ENCODE measurements at regions not wholly inside any gene's neighbourhood (a gene's known extent, or its start where the extent isn't known, plus 50 kb on each side); places are given as distances from the start of the nearest gene placed in this dataset.
"Not testable (repeated sequence)": the region's sequence is repeated elsewhere in the genome, so short reads cannot be mapped to it uniquely, and the experiment has no call there.

DNA sequence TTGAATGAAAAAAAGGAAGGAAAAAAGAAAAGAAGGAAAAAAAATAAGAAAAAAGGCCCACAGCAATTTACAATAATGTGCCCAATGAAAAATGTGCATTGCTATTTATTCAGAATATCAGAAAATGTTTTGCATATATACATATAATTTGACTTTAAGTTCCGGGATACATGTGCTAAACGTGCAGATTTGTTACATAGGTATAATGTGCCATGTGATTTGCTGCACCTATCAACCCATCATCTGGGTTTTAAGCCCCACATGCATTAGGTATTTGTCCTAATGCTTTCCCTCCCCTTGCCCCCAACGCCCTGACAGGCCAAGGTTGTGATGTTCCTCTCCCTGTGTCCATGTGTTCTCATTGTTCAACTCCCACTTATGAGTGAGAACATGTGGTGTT lies 738.0 kb upstream of the CDH6 start:
- not testable (repeated sequence) for DNase-seq

DNA sequence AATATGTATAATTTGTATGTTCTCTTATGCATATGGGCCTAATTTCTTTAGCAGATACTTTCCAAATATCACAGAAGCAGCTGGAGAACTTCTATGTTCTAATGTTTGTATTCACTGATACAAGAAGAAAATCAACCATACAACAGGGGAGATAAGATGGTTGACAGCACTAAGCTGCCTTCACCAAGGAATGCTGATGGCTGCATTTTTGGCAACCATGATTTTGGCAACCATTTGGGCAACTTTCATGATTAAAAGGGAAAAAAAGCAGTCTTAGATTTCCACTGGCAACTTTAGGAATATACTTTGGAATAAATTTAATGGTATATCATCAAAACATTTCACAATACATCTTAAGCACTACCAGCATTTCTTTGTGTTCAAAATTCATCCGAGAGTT lies 740.3 kb upstream of the CDH6 start:
- no peak for DNase-seq

DNA sequence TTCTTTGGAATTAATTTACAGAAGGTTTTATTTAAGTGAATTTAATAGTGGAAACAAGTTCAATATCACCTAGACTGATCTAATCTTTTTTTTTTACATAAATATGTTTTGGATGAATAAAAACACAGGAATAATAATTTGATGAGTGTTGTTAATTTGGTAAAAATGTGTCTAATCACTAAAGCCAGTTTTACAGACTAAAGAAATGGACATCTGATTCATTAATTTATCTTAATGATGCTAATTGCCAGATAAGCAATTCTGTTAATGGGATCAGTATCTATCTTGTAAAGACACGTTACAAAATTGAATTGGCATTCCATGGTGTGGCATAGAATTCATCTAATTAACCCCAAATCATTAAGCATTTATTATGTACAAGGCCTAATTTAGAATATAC lies 743.3 kb upstream of the CDH6 start:
- no peak for DNase-seq

DNA sequence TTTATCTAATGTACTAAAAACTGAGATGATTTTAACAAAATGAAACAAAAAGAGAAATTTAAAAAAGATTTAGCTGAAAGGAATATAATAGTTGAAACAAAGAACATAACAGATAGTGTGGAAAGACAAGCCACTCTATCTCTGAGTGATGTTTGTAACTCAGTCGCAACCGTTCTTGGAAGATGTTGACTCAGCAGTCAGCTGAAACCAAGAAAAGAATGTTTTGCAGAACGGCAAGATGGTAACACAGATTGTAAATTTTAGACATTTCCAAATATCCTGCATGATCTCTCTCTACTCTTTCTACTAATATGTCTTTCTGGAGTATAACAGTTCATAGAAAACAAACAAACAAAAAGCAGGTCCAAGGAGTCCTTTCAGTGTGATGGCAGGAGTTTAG lies 746.1 kb upstream of the CDH6 start:
- DNase-seq: no peak

DNA sequence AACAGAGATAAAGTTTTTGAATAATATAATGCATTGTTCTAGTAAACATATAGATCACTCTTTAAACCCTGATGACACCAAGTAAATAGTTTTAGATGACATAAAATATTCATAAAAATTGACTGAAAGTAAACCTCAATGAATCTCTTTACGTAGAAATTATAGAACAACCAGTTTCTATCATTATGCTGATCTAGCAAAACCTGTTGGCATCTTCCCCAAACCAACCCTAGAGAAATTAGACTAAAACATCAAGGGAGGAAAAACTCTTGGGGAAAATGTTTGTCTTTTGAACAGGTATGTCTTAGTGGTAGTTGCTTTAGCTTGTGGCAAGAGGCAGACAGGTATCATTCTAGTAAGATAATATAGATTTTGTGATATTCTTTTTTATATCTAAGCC lies 747.0 kb upstream of the CDH6 start:
- DNase-seq: no peak

DNA sequence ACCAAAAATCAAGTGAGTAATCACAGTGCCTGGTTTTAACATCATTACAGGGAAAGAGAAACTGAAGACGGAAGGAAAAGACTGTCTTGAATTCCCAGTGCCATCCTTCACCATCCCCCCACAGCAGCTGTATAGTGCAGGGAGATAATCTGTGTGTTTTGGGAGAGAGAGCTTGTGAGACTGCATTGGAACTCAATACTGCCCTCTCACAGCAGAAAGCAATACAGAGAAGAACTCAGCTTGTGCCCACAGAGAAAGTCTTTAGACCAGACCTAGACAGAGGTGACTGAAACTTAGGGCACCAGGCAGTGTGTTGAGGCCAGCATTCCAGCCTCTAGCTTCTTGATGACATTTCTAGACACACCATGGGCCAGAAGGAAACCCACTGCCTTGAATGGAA lies 754.7 kb upstream of the CDH6 start:
- peak; percentile 5 to 16 for DNase-seq

DNA sequence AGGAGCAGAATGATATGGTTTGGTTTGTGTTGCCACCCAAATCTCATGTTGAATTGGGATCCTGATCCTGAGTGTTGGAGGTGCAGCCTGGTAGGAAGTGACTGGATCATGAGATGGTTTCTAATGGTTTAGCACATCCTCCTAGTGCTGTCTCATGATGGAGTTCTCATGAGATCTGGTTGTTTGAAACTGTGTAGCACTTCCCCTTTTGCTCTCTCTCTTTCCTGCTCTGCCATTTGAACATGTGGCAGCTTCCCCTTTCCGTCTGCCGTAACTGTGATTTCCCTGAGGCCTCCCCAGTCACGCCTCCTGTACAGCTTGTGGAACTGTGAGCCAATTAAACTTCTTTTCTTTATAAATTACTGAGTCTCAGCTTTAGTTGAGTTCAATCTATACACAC lies 756.8 kb upstream of the CDH6 start:
- no peak for DNase-seq

DNA sequence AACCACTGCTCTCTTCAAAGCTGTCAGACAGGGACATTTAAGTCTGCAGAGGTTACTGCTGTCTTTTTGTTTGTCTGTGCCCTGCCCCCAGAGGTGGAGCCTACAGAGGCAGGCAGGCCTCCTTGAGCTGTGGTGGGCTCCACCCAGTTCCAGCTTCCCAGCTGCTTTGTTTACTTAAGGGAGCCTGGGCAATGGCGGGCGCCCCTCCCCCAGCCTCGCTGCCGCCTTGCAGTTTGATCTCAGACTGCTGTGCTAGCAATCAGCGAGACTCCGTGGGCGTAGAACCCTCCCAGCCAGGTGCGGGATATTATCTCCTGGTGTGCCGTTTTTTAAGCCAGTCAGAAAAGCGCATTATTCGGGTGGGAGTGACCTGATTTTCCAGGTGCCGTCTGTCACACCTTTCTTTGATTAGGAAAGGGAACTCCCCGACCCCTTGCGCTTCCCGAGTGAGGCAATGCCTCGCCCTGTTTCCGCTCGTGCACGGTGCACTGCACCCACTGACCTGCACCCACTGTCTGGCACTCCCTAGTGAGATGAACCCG lies 764.5 kb upstream of the CDH6 start:
- DNase-seq: not testable (repeated sequence)

DNA sequence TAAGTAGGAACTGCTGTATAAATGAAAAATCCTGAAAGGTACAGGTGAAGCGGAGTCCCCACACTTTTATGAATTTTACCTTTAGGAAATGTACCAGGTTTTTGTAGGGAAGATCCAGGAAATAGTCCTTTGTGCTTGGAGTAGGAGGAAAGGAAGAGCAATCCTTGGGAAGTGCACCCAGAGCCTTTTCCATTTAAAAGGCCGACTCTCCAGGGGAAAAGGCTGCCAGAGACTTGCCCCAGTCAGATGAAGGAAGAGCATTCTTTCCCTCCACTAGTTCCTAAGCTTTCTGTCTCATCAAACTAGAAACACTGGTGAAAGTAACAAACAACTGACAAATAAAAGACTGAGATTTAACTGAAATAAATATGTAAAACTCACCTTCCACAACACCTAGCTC lies 779.4 kb upstream of the CDH6 start:
- DNase-seq: no peak

DNA sequence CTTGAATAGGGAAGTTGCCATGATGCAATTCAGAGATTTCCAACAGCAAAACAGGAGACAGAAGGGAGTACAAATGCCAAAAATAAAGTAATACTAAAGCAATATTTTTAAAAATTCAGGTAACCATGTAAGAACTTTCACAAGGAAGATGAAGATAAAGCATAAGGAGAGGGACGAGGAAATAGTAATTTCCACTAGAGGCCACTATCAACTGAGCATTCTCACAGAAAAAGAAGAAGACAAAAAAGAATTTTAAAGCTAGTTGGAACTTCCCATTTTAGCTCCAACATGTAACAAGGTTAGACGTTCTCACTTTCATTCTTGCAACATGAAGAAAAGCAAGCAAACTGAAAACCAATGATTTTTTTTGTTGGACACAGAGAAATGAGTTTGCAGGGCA lies 779.9 kb upstream of the CDH6 start:
- DNase-seq: no peak

DNA sequence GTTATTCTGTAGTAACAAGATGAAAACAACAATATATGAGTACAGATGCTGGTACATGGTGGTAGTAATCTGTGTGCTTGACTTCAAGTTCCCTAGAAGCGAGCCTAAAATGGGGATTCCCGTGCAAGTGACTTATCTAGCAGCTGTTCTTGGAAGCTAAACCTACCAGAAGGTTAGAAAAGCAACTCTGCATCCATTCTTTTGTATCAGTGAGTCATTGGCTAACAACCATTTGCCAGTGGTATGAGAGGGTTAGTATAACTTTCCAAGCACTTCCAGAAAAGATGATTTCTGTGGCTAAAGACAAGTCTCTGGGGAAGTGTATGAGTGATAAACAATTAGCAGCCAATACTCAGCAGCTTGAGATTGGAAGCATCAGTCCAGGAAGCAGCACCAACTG lies 787.7 kb upstream of the CDH6 start:
- DNase-seq: no peak

DNA sequence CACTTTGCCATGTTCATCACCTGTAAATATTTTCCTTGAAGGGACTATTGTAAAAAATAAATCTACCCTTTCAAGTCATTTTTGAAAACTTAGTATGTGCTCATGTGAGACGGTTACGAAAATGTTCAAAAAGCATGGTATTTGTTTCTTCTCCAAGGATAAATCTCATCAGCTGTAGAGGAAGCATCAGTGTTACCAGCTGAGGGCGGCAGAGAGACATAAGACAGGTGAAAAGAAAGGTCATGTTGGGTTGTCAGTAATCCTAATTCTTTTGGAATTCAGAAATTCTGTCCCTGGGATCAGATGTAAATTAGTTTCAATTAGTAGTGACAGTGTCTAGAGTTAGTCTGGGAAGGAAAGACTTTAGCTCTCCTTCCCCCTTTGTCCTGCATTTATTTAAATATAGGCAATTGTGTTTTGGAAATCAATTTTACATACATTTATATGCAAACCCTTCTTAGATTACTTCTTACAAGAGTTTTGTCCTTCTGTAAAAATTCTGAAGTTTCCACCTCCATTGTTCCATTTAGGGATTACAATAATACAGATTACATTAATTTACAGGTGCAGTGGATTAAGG lies 791.9 kb upstream of the CDH6 start:
- DNase-seq: peak; percentile 29 to 67

DNA sequence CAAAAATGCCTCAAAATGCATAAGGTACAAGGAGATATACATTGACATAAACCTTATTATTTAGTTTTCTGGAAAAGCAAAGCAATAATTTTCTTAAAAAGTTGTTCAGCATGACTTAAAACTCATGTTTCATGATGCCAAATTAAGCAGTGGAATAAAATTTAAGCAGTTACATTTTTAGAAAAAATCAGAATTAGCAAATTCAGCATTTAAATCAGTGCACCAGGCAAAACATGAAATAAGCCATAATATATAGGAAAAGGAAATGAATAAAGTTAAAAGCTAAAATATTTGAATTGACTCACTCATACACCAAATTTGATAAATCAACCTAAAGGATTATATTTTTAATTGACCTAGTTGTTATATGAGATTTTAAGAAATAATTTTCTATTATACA lies 795.1 kb upstream of the CDH6 start:
- no peak for DNase-seq

DNA sequence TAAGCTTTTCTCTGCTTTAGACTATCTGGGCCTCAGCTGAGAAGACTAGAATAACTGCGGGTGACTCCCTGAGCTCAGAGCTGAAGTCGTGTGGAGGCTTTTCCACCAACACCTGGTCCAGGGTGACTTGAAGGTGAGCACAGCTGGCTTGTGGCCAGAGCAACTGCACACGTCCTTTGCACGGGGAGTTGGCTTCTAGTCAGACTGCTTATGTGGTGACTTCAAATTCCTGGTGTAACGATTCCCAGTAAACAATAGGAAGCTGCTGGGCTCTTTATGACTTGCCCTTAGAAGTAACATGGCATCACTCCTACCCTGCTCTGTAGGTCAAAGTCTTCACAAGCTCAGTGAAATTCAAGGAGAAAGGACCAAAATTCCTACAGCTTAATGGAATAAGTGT lies 800.6 kb upstream of the CDH6 start:
- DNase-seq: peak; percentile 29 to 67

DNA sequence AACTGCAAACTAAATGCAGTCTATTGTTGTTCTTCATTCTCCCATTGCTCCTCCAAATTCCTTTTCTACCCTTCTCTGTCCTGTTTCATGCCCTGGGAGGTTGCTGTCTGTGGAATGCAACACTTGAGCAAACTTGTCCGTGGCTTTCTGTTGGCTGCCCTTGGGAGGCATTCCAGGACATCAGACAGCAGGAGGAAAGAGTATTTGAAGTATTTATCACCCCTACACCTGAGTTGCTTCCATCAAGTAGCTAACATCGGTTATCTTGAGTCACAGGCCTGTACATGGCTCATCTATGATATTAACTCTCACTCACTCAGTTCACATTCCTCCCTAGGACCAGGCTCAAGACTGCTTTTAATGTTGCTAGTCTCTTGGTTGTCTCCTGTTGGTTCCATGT lies 803.4 kb upstream of the CDH6 start:
- no peak for DNase-seq

DNA sequence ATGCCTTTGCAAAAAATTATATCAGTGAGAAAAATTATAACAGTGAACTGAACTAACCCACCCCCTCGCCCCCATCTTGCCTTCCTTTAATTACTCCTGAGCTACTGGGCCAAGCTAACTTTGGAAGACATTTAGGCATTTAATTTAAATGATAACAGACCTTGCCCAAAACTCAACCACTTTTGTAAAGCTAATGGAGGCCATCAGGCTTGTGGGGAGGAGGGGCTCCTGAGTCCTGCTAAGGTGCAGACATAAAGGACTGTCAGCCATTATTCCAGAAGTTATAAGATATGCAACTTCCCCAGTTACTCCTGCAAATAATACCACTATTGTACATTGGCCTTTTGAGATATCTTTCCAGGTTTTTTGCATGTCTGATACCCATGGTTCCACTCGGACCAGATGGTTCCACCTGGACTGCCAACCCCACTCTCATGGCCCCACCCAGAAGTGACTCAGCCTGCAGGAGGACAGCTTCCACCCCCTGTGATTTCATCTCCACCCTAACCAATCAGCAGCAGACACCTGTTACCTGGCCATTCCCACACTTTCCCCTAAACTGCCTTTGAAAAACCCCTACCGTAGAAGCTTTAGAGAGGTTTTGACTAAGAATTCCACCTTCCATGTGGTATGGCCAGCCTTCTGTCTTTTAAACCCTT lies 805.4 kb upstream of the CDH6 start:
- no peak for DNase-seq

DNA sequence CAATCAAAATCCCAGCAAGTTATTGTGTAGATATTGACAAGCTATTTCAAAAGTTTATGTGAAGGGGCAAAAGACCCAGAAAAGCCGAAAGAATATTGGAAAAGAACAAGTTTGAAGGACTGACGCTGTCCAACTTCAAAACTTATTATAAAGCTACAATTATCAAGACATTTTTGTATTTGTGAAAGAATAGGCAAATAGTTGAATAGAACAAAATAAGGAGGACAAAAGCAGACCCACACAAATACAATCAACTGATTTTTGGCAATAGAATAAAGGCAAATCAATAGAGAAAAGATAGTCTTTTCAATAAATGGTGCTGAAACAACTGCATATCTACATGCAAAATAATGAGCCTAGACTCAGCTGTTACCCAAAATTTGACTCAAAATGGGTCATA lies 807.7 kb upstream of the CDH6 start:
- no peak for DNase-seq

DNA sequence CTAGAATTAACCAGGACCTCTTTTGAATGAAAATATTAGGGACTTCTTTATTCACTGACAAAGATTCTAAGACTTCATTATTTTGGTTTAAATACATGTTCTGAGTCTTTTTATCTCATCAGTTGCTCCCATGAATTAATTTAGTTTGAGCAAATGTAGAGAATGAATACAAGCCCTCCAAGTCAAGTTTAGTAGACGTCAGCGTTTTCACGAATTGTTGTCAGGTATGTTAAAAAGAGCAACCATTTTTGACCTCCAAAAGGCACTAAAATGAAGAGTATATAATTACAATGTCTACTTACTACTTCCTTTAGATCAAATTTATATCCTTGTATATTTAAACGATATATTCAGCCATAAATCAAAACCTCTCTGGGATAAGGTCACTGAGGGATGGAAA lies 809.3 kb upstream of the CDH6 start:
- DNase-seq: no peak

DNA sequence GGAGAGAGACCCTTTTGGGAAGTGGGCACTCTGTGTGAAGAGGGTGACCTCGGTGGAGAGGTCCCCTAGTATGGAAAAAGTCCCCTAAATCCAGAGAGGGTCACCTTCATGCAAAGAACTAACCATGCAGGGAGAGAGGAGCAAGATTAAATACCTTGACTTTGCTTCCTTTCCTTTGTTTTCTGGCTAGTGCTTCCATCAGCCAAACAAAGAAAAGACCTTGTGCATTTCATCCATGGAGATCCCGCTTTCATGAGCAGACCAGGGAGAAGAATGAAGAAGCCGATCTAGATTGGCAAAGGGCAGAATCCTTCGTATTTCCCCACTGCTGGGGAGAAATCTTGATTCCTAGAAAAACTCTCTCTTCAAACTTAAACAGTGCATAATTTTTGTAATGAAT lies 813.3 kb upstream of the CDH6 start:
- no peak for DNase-seq

DNA sequence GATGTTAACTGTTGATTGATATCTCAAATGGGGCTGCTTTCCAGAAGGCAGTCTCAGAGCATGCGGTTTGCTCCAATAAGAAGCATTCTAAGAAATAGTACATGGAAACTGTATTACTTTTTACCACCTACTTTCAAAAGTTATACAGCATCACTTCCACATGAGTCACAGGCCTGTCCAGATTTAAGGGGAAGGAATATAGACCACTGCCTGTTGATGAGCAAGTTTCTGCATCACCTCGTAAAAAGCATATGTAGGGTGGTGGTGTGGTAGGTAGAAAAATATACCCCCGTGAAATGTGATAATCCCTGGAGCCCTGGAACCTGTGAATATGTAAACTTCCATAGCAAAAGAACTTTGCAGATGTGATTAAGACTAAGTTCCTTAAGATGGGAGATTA lies 816.6 kb upstream of the CDH6 start:
- DNase-seq: no peak

DNA sequence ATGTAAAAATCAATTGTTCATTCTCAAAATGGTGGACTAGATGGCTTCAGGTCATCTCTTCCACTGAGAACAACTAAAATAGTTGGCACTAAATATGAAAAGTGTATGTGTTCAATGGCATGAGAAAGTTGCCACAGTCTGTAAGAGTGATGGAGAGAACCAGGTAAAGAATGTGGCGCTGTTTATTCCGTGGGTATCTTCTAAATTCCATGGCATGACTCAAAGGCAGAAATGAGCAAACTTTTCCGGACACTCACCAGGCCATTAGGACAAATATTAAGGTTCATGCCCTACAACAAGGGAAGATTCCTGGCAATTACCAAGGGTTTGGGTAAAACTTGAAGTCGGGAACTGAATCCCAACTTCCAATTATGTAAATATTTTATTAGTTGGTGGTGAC lies 825.4 kb upstream of the CDH6 start:
- no peak for DNase-seq

DNA sequence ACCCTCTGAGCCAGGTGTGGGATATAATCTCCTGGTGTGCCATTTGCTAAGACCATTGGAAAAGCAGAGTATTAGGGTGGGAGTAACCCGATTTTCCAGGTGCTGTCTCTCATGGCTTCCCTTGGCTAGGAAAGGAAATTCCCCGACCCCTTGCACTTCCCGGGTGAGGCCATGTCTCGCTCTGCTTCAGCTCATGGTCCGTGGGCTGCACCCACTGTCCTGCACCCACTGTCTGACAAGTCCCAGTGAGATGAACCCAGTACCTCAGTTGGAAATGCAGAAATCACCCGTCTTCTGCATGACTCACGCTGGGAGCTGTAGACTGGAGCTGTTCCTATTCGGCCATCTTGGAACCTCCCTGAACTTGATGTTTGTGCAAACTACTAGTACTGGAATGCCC lies 828.5 kb upstream of the CDH6 start:
- not testable (repeated sequence) for DNase-seq

DNA sequence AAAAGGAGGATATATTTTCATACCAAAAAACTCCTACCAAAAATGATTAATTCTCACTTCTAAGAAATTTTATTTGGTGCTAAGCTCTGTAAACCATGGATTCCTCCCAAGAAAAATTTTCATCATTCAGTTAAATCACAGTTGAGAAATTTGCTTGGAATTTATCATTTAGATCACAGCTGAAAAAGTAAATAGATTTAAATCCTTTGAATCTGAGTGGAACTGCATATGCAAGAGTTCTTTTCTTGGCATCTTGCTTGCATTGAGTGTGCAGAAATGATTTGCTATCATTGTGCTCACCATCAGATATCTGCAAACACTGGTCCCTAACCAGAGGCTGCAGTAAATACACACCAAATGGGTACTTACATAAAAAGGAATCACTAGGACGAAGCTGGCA lies 836.1 kb upstream of the CDH6 start:
- no peak for DNase-seq

DNA sequence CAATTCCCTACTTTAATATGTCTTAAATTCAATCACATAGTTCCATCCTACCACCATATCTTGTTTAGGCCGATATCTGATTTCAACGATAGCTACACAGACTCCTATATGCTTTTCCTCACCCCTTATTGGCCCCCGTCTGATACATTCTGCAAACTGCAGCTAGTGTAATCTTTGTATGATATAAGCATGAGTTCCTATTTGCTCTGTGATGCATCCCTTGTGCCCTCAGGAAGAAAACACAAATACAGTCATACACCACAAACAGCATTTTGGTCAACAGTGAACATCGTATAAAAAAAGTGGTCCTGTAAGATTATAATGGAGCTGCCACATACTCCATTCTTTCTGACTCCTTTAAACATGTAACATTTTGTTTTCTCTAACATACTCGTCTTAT lies 837.8 kb upstream of the CDH6 start:
- no peak for DNase-seq

DNA sequence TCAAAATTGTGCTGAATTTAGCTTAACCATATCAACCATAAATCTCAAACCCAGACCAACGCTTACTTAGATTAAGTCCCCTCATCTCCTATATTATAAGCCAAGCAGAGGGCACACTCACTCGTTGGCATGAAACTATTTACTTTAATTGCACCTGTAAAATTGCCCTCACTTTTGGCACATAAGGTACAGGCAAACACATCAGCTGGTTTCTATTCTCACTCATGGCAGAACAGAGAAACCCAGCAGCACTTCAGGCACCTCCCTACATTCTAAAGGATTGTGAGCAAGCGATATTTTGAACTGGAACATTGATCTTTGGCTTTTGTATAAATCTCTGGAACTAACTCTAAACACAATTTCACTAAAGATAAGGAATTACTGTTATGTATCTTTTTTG lies 845.6 kb upstream of the CDH6 start:
- no peak for DNase-seq
